Panc1 (cell line): ENCODE measurements at regions not wholly inside any gene's neighbourhood (a gene's known extent, or its start where the extent isn't known, plus 50 kb on each side); places are given as distances from the start of the nearest gene placed in this dataset.

Experiments
- CTCF ChIP-seq: fragments of 450-650 bp; IDR thresholded peaks from 2 replicates; pipeline ENCODE4 v1.5.1; 2017; ENCODE audit warnings: mild to moderate bottlenecking
- POLR2AphosphoS5 ChIP-seq: IDR thresholded peaks from 2 replicates; pipeline ENCODE4 v1.6.1; 2012; ENCODE audit warnings: mild to moderate bottlenecking, low read depth, low read length, moderate library complexity
- REST ChIP-seq, 2 experiments: IDR thresholded peaks; 2 replicates each; pipeline ENCODE4 v1.6.1; 2011 to 2012; ENCODE audit warnings: low read depth in 2 of 2, control low read depth in 1 of 2, low read length in 1 of 2, mild to moderate bottlenecking in 1 of 2, moderate library complexity in 1 of 2; ENCODE audit not compliant: insufficient read depth in 1 of 2
- SIN3A ChIP-seq: IDR thresholded peaks from 2 replicates; pipeline ENCODE4 v1.6.1; 2012; ENCODE audit warnings: low read depth, mild to moderate bottlenecking, low read length, moderate library complexity, borderline replicate concordance; ENCODE audit not compliant: insufficient read depth
- TCF7L2 ChIP-seq: IDR thresholded peaks from 2 replicates; pipeline ENCODE4 v1.6.1; 2011; ENCODE audit warnings: mild to moderate bottlenecking, low read depth, low read length, inconsistent platforms

GRCh38 chr1:55381983-55382382, 166.8 kb upstream of the USP24 start:
- TF ChIP-seq CTCF (no peak), POLR2AphosphoS5 (no peak), REST (IDR thresholded peaks at IDR 0.05; ENCODE audit: insufficient read depth in 1 of 2, low read depth in 2 of 2, low read length in 1 of 2) (no peak), SIN3A (no peak), TCF7L2 (no peak)
